Hepatocyte (in vitro differentiated cells): ENCODE measurements at regions not wholly inside any gene's neighbourhood (a gene's known extent, or its start where the extent isn't known, plus 50 kb on each side); places are given as distances from the start of the nearest gene placed in this dataset.

Experiments
- DNase-seq: peaks from one replicate; pipeline ENCODE4 v3.0.0-alpha.2; 2016; ENCODE audit warnings: low spot score
- H2AFZ ChIP-seq: fragments of 200-600 bp; sonication (generic); 2 replicates; pipeline ENCODE4 v1.6.0; 2016; ENCODE audit warnings: antibody characterized with exemption, mild to moderate bottlenecking
- H3K27ac ChIP-seq: fragments of 200-600 bp; sonication (generic); 2 replicates; pipeline ENCODE4 v1.5.1; 2016; ENCODE audit warnings: mild to moderate bottlenecking
- H3K27me3 ChIP-seq: fragments of 200-600 bp; sonication (generic); 2 replicates; pipeline ENCODE4 v1.6.1; 2016
- H3K36me3 ChIP-seq: fragments of 200-600 bp; sonication (generic); replicated peaks from 2 replicates; pipeline ENCODE4 v1.5.1; 2016; ENCODE audit warnings: low read depth; ENCODE audit not compliant: insufficient read depth
- H3K4me1 ChIP-seq: fragments of 200-600 bp; sonication (generic); 2 replicates; pipeline ENCODE4 v1.5.1; 2016; ENCODE audit warnings: mild to moderate bottlenecking, moderate library complexity; ENCODE audit not compliant: insufficient read depth
- H3K4me2 ChIP-seq: fragments of 200-600 bp; sonication (generic); 2 replicates; pipeline ENCODE4 v1.6.0; 2016
- H3K4me3 ChIP-seq: fragments of 200-600 bp; sonication (generic); 2 replicates; pipeline ENCODE4 v1.5.1; 2016; ENCODE audit warnings: mild to moderate bottlenecking
- H3K79me2 ChIP-seq: fragments of 200-600 bp; sonication (generic); 2 replicates; pipeline ENCODE4 v1.6.0; 2017; ENCODE audit warnings: mild to moderate bottlenecking
- H3K9me2 ChIP-seq: fragments of 200-600 bp; sonication (generic); replicated peaks from 2 replicates; pipeline ENCODE4 v1.6.0; 2017; ENCODE audit warnings: mild to moderate bottlenecking; ENCODE audit not compliant: insufficient read depth
- H3K9me3 ChIP-seq: fragments of 200-600 bp; sonication (generic); 2 replicates; pipeline ENCODE4 v1.5.1; 2016; ENCODE audit warnings: low read depth, mild to moderate bottlenecking
- H4K20me1 ChIP-seq: fragments of 200-600 bp; sonication (generic); 2 replicates; pipeline ENCODE4 v1.6.0; 2016; ENCODE audit warnings: mild to moderate bottlenecking; ENCODE audit not compliant: insufficient read depth, poor library complexity, severe bottlenecking
- EZH2 ChIP-seq: fragments of 200-600 bp; sonication (generic); IDR thresholded peaks from 2 replicates; pipeline ENCODE4 v1.6.1; 2016; ENCODE audit warnings: antibody characterized with exemption, mild to moderate bottlenecking, borderline replicate concordance
- EZH2phosphoT487 ChIP-seq: fragments of 200-600 bp; sonication (generic); IDR thresholded peaks from one replicate; pipeline ENCODE4 v1.6.1; 2018; ENCODE audit warnings: antibody characterized with exemption, mild to moderate bottlenecking, low read depth, moderate library complexity; ENCODE audit not compliant: unreplicated experiment, severe bottlenecking
- WGBS: methylation state at CpG from one replicate; pipeline ENCODE4 v1.1.6; 2016; ENCODE audit warnings: low lambda C conversion rate; ENCODE audit errors: missing lambda C conversion rate; 5-methylcytosine and 5-hydroxymethylcytosine counted together
- TF ChIP-seq, protein P1 (sequence below): fragments of 200-600 bp; sonication (generic); IDR thresholded peaks from 2 replicates; pipeline ENCODE4 v1.5.1; 2016; ENCODE audit warnings: antibody characterized with exemption, mild to moderate bottlenecking; ENCODE audit not compliant: poor library complexity

DNA sequence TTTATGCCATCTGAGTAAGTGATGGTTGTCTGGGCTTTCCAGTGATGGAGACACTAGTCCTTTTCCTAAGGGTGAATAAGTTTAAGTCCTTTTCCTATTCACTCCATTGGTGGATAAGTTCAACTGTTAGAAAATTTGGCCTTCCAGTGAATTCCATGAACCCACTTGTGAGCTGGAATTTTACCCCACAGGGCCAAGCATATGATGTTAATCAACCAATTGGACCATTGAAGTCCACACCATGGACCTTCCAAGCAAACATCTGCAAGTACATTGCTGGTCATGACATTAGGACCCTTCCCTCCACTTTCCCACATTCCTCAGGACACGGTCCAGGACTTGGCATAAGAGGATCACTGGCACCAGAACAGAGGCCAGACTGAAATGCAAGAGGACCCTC lies 381.4 kb downstream of the RPS24 start:
- no peak for DNase-seq
- no peaks in the 10 kb centered on the region for H3K27me3 ChIP-seq
- H4K20me1 ChIP-seq: no peaks in the 10 kb centered on the region
- no peaks in the 10 kb centered on the region for H3K36me3 ChIP-seq
- H3K4me1 ChIP-seq: peaks cover 13% of the 10 kb centered on the region
- no peak overlapping the region for H2AFZ ChIP-seq
- WGBS: 91% methylated on average over 1 of the region's 1 CpG
- H3K9me3 ChIP-seq: no peaks in the 10 kb centered on the region
- no peak overlapping the region for H3K27ac ChIP-seq
- no peaks in the 10 kb centered on the region for H3K79me2 ChIP-seq
- H3K9me2 ChIP-seq: no peaks in the 10 kb centered on the region
- no peak for TF ChIP-seq EZH2phosphoT487
- no peak for TF ChIP-seq EZH2
- TF ChIP-seq, protein P1, sequence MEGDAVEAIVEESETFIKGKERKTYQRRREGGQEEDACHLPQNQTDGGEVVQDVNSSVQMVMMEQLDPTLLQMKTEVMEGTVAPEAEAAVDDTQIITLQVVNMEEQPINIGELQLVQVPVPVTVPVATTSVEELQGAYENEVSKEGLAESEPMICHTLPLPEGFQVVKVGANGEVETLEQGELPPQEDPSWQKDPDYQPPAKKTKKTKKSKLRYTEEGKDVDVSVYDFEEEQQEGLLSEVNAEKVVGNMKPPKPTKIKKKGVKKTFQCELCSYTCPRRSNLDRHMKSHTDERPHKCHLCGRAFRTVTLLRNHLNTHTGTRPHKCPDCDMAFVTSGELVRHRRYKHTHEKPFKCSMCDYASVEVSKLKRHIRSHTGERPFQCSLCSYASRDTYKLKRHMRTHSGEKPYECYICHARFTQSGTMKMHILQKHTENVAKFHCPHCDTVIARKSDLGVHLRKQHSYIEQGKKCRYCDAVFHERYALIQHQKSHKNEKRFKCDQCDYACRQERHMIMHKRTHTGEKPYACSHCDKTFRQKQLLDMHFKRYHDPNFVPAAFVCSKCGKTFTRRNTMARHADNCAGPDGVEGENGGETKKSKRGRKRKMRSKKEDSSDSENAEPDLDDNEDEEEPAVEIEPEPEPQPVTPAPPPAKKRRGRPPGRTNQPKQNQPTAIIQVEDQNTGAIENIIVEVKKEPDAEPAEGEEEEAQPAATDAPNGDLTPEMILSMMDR: no peak
- H3K4me3 ChIP-seq: no peak overlapping the region
- no peak overlapping the region for H3K4me2 ChIP-seq

DNA sequence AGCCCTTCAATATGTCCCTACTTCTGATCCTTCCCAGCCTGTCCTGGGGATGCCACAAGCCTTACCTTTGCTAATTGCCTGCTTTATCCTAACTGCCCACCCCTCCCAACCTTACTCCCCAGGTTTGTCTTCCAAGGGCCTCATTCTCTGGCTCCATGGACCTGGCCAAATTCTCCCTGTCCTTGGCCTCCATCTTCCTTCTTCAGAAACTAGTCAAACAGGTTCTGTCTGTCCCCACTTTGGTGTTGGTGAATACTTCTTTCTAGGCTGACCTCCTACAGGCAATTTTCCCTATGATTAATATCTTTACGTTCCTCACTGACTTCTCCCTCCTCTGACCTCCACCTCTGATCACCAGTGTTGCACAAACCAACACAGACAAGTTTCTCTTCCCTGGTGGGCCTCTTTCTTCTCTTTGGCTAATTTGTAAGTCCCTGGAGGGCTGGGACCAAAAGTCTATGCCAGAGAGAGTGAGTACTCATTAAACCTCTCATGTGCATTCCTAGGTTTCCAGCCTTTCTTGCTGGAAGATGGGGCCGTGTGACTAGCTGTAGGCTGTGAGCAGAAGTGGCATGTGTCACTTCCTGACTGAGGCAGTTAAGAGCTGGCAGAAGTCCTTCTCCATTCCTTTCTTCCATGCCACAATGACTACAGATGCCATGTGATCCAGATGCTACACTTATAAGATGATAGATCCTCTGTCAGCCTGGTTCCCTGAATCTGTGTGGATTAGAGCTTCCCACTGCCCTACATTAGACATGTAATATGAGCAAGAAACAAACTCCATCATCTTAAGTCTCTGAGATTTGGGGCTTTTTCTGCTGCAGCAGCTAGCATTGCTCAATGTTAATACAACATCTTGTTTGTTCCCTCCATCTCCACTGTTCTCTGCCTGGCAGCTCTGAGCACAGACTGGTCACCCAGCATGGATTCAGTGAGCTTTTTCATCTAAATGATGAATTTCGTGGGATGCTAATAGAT lies 382.7 kb downstream of the RPS24 start:
- Histone ChIP-seq H3K4me1 (peaks cover 13% of the 10 kb centered on the region), H3K9me3 (no peaks in the 10 kb centered on the region), H3K27me3 (no peaks in the 10 kb centered on the region), H3K4me2 (no peak overlapping the region), H2AFZ (no peak overlapping the region), H3K4me3 (no peak overlapping the region), H3K79me2 (no peaks in the 10 kb centered on the region), H4K20me1 (no peaks in the 10 kb centered on the region), H3K27ac (peak overlapping the region; percentile 26), H3K9me2 (no peaks in the 10 kb centered on the region), H3K36me3 (no peaks in the 10 kb centered on the region)
- TF ChIP-seq, protein P1: no peak
- TF ChIP-seq EZH2phosphoT487: no peak
- no peak for TF ChIP-seq EZH2
- no peak for DNase-seq
- 61% methylated on average over 3 of the region's 3 CpGs for WGBS

DNA sequence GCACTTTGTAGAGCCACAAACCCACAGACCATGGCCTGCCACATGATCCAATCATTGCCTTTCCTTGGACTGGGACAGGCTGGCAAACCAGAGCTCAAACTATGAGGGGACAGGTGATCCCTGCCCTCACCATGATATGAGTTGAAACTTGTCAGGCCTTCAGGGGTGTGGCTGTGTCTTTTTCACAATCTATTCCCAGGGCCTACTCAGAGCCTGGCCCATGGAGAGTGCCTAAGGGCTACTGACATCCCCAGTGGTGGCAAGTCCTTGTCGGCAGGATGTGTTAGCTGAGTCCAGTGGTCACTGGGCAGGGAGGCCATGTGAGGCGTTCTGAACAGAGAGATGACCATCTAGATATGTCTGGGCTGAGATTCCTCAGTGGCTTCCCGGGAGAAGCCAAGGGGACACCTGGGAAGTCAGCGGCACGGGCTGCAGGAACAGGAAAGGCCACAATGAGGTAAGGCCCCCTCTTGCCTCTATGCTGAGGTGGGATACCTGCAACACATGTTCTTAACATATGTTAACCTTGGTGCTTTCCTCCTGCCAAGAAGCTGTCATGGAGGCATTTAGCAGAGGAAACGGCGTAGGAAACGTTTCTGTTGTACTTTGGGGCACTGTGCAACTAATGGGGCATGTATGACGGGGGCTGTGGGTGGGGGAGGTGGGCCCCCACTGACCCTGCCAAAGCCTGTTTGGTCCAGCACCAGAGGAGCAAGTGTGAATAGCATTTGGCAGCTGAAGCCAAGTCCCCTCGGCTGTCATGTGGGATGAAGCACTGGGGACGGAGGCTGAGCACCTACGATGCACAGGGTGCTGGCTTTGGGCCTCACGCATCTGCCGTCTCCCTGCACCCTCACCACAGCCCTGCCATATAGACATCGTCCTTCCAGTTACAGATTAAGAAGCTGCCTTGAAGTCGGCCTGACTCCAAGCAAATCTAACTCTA lies 384.0 kb downstream of the RPS24 start:
- Histone ChIP-seq H3K27me3 (no peaks in the 10 kb centered on the region), H2AFZ (no peak overlapping the region), H3K36me3 (no peaks in the 10 kb centered on the region), H3K27ac (no peak overlapping the region), H3K9me3 (no peaks in the 10 kb centered on the region), H3K4me2 (no peak overlapping the region), H3K4me3 (no peak overlapping the region), H3K9me2 (no peaks in the 10 kb centered on the region), H3K79me2 (no peaks in the 10 kb centered on the region), H3K4me1 (peaks cover 13% of the 10 kb centered on the region), H4K20me1 (no peaks in the 10 kb centered on the region)
- WGBS: 94% methylated on average over 16 of the region's 16 CpGs
- DNase-seq: no peak
- TF ChIP-seq EZH2phosphoT487 (no peak), EZH2 (no peak)
- TF ChIP-seq, protein P1: no peak
